GM21723 (cell line): ENCODE measurements at regions not wholly inside any gene's neighbourhood (a gene's known extent, or its start where the extent isn't known, plus 50 kb on each side); places are given as distances from the start of the nearest gene placed in this dataset.

Source experiments
- ATAC-seq: cut with Tn5 transposase; IDR thresholded peaks from one replicate; pipeline ENCODE4 v1.9.1; 2021; ENCODE audit warnings: mild to moderate bottlenecking, moderate library complexity; ENCODE audit not compliant: unreplicated experiment

DNA sequence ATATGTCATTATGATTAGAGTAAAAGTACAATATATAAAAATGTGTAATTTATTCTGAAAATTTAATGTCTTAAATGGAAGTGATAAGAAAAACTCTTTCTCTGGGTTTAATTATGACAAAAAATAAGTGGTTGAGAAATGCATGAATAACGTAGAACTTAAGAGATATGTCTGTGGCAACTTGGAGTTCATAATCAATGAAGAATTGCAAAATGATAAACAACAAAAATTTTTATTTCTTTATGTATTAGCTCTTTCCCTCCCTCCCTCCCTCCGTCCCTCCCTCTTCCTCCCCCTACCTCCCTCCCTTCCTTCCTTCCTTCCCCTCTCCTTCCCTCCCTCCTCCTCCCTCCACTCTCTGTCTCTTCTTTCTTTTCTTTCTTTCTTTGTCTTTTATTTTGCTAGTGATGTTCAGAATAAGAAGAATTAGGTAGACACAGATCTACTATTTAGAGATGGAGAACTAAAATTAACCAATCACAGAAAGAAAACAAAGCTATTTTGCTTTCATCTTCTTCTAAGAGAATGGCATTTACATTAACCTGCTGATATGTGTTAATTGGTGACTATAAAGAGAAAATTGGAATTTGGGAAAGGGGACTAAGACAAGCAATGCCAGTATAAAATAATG, 96.3 kb upstream of the PDC start:
- ATAC-seq: no peak

DNA sequence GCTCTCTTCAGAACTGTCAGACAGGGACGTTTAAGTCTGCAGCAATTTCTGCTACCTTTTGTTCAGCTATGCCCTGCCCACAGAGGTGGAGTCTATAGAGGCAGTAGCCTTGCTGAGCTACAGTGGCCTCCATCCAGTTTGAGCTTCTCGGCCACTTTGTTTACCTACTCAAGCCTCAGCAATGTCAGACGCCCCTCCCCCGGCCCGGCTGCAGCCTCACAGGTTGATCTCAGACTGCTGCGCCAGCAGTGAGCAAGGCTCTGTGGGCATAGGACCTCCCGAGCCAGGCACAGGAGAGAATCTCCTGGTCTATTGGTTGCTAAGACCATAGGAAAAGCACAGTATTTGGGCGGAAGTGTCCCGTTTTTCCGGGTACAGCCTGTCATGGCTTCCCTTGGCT, 89.9 kb upstream of the PDC start:
- ATAC-seq: no peak

DNA sequence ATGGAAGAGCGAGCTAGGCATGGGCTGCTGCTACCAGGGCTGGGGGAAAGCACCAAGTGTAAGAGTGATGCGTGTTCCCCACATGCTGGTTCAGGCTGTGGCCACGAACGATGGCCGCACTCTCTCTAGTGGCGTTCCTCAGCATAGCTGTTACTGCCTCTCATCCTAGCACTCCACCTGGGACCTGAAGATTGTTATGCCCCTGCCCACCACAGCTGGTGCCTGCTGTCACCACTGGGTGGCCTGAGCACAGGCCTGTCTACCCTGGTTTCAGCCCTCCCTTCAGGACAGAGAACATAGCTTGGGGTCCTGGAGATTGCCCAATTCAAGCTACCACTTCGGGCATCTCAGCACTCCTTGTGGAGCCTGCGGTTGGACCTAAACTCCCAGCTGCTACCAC, 80.1 kb upstream of the PDC start:
- ATAC-seq: no peak

DNA sequence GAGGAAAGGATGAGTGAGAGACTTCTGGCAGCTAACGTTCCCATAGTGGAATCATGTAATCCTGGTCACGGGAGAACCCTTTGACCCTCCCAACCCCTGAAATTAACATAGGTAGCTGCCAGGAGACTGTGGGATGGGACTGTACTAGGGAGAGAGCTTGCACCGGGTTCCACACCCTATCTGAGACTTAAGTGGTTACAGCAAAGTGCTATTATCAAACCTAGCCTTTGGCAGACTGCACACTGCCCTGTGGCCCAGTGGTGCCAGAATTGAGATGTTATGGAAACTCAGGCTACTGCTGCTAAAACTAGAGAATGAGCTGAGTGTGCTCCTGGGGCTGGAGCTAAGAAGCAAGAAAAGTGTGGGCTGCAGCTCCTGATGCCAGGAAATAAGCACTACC, 79.6 kb upstream of the PDC start:
- no peak for ATAC-seq

DNA sequence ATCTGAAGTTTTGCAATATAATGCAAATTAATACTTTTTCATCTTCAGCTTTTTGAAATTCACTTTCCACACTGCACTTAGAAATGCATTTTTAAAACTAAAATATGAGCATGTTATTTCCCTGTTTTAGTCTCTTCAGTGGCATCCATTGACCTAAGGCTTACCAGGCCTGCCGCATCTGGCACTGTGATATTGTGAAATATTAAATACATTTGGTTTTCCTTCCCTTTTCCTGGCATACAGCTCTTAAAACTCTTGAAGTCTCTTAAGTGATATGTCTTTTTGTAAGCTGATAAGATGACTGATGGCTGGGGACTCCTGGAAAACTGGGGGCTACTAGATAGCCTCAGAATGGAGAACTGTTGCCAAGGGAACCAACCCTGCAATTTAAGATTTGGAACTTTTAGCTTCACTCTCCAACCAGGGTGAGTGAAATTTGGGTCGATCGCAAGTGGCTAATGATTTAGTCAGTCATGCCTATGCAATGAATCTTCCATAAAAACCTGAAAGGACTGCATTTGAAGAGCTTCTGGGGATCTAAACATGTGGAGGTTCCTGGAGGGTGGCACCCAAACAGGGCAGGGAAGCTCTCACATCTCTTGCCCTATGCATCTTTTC, 75.5 kb upstream of the PDC start:
- no peak for ATAC-seq

DNA sequence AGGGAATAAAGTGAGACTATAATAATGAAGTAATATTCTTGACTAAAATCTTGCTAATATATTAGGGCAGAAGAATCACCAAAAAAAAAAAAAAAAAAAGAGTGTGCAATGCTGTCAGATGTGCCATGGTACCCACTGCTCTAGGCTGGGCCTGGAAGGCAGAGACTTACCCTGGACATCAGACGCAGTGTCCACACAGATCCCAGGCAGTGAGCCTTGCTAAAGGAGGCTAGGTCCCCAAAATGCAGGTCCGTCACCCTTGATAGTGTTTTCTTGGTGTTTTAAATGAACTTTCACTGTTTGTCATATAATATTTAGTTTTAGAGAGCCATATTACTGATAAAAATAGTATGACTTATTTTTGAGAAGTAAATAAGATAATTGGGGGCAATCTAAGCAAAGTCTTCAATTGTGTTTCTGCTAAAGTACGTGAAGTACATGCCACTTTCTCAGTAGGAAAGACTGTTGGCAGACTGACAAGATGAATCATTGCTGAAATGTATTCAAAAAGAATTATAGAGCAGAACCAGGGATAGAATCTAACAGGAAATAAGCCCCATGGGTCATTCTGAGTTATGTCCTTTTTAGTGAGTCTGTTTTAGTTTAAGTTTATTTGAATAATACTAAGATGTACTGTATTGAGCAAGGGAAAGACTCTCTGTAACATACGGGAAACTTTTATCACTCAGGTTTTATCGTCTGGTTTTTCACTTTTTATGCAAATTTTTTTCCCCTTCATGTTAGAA, 74.6 kb upstream of the PDC start:
- no peak for ATAC-seq

DNA sequence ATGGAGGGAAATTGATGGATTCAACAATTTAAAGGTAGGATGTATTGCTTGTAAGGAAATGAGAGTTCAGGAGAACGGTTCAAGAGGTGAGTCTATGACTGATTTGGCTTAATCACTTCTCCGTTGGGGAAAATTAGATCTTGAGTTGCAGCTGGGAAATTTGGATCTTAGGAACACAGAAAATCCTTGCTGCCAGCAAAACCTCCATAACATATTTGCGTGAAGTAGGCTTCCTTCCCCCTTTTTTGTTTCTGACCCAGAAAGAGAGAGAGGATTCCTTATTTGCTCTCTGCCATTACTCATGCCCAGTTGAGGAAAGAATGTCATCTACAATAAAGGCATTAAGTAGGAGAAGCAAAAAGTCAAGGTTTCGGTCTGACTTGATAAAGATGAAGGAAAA, 73.5 kb upstream of the PDC start:
- ATAC-seq: no peak

DNA sequence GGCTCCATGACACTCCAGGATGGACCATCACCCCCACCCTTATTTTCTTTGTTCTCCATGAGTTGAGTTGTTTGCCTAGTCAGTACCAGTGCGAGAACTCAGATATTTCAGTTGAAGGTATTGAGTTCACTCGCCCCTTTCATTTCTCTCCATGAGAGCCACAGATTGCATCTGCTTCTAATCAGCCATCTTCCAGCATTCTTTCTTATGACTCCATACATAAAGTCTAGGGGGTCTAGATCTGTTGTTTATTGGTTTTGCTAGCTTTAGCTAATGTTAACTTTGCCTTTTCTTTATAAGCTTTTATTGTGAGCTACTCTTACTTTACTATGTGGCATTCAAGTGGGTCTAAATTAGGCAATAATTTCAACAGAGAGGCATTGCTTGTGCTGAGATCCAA, 71.6 kb upstream of the PDC start:
- no peak for ATAC-seq

DNA sequence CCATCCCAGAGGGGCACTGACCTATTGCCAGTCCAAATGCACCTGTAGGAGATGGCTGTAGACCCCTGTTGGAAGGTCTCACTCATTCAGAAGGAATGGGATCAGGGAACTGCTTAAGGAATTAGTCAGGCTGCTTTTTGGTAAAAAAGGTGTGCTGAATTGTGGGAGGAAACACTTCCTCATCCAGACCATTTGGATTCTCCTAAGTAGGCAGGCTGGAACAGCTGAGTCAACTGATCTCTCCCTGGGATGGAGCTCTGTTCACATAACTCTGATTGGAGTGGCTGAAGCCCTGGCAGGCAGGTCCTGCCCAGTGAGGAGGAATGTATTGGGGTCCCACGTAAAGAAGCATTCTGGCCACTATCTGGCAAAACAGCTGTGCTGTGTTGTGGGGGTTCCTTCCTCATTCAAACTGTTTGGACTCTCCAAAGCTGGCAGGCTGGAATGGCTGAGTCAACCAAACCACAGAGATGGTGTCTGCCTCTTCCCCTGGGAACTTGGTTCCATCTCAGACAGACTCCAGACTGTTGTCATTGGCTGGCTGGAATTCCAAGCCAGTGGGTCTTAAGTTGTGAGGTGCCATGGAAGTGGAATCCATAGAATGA, 70.7 kb upstream of the PDC start:
- ATAC-seq: no peak

DNA sequence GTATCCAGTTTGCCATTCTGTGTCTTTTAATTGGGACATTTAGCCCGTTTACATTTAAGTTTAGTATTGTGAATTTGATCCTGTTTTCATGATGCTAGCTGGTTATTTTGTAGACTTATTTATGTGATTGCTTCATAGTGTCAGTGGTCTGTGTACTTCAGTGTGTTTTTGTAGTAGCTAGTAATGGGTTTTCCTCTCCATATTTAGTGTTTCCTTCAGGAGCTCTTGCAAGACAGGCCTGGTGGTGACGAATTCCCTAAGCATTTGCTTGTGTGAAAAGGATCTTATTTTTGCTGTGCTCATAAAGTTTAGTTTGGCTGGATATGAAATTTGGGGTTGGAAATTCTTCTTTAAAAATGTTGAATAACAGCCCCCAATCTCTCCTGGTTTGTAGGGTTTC, 69.2 kb upstream of the PDC start:
- ATAC-seq: no peak

DNA sequence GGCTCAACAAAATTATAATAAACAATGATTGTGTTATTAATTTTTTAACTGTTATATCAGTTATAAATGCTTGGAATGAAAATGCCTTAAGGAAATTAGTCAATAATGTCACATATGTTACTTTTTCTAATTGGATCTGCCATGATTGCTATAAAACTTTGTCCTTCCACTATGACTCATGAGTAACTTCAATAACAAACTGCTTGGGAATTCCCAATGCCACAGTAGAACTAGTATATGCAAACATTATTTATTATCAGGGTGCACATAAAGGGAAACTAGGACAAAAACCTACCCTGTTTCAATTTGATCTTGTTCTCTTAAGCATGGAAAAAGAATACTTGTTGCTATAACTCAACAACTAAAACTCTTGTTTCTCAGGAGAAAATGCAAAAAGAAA, 59.1 kb upstream of the PDC start:
- no peak for ATAC-seq

DNA sequence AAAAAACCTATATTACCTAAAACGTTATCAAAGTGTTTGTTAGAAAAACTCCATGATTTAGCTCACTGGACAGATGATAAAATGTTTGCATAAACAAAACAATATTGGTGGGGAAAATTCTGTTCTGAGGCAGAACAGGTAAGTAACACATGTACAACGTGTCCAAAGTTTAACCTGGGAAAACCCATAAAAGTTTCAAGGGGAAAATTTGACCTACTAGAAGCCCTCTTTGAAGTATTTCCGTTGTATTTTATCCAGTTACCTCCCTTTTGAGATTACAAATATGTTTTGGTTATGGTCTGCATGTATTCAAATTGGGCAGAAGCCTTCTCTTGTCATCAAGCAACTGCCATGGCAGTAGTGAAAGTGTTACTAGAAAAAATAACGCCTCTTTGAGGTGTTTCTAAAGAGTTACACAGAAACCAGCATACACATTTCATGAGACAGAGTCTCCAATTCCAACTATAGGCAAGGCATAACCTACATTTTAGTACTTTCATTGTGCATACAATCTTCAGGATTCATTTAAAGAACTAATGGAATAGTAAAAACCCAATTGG, 58.0 kb upstream of the PDC start:
- ATAC-seq: peak; percentile 83

DNA sequence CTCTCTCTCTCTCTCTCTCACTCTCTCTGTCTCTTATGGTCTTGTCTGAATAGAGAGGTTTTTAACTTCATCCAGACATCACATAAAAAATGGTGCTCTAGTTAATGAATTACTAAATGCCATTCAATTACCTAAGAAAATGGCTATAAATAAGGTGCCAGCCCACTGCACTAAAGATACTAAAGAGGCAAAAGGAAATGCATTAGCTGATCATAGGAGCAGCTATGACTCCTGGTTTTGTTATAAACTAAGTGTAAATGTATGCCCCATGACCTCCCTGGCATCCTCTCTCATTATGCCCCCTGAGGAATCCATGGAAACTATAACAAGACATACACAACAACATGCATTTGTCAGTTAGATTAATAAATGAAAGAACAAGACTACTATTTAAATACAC, 57.5 kb upstream of the PDC start:
- ATAC-seq: peak; percentile 25

DNA sequence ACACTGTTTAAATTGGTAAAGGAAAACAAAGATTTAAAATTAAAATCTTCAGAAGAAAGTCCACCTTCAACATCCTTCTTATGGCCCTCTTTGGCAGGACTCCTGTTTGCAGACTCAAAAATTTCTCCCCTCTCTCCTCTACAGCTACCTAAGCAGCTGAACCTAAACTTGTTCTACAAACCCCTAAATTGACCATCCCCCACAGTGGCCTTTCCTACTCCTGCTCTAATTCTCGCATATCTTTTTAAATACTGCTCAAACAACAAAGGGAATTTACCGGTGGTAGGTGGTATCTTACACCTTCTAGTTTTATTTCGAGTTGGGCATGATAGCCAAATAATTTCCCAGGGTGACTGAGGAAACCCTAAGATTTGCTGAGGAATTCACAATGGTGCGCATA, 53.5 kb upstream of the PDC start:
- no peak for ATAC-seq

DNA sequence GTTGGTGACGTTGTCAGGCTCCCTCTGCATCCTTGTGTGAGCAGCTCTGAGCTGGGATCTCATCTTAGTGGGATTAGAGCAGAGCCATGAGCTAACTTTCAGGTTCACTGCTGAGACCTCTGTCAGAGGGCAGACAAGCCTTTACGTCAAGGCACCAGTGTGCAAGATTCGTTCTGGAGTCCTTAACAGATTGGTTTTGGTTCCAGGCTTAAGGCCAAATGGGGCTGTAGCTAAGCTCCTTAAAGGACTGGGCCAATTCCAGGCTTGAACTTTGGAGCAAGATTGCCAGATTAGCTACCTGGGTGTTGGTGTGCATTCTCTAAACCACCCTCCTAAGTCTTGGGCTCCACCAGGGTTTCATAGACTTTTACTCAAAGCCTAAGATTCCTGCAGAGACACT, 52.6 kb upstream of the PDC start:
- ATAC-seq: no peak

DNA sequence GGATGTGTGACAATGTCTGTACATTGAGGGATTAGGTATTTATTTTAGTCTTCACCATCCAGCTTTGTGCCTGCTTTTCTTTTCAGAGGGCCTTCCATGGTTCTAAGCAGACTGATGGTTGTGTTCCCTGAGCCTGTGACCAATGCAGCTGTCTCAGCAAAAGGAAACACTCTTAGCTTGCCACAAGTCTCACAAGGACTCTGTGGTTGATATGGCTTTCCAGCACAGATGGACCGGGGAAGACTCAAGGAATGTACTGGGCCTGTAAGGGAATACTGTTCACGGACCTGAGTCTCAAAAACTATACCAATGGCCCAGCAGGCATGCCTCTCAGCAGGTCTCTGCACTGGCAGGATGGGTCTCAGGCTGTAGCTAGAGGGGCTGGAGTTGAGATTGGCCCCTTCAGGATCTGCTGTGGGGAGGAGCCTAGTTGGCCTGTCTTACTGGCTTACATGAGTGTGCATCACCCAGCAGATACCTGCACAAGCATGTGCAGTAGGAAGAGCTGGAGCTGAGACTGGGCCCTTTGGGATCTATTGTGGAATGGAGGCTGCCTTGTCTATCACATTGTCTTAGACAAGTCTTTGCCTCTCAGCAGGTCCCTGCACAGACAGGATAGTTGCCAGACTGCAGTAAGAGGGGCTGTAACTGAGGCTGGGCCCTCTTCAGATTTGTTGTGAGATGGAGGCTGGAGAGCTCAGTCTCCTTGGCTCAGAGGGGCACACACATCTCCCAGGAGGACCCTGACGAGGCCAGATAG, 52.0 kb upstream of the PDC start:
- ATAC-seq: no peak

DNA sequence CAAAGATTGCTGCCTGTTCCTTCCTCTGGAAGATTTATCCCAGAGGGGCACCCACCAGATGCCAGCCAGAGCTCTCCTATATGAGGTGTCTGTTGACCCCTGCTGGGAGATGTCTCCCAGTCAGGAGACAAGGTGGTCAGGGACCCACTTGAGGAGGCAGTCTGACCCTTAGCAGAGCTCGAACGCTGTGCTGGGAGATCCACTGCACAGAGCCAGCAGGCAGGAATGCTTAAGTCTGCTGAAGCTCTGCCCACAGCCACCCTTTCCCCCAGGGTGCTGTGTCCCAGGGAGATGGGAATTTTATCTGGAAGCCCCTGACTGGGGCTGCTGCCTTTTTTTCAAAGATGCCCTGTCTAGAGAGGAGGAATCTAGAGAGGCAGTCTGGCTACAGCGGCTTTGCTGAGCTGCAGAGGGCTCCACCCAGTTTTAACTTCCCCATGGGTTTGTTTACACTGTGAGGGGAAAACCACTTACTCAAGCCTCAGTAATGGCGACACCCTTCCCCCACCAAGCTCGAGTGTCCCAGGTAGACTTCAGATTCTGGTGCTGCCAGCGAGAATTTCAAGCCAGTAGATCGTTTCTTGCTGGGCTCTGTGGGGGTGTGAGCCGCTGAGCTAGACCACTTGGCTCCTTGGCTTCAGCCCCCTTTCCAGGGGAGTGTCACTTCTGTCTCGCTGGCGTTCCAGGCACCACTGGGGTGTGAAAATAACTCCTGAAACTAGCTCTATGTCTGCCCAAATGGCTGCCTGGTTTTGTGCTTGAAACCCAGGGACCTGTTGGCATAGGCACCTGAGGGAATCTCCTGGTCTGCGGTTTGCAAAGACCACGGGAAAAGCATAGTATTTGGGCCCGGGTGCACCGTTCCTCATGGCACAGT, 51.1 kb upstream of the PDC start:
- peak; percentile 88 for ATAC-seq
